C4-2B (cell line): ENCODE measurements at regions not wholly inside any gene's neighbourhood (a gene's known extent, or its start where the extent isn't known, plus 50 kb on each side); places are given as distances from the start of the nearest gene placed in this dataset.

ENCODE experiments used
- H3K27ac ChIP-seq: fragments of 450-650 bp; 2 replicates; pipeline ENCODE4 v1.5.1; 2017
- CTCF ChIP-seq: fragments of 450-650 bp; conservative IDR thresholded peaks from 2 replicates; pipeline ENCODE4 v1.5.1; 2017; ENCODE audit warnings: mild to moderate bottlenecking
- ZFX ChIP-seq: fragments of 450-650 bp; IDR thresholded peaks from 2 replicates; pipeline ENCODE4 v1.6.1; 2017

GRCh38 chr18:23311351-23312121, 141.6 kb upstream of the RIOK3 start:
- TF ChIP-seq CTCF (no peak), ZFX (no peak)

GRCh38 chr18:23313379-23313778, 139.7 kb upstream of the RIOK3 start:
- no peak overlapping the region for H3K27ac ChIP-seq
- TF ChIP-seq CTCF (no peak), ZFX (no peak)

More at GRCh38 chr18:23311351-23312121, 141.6 kb upstream of the RIOK3 start:
- no peak overlapping the region for H3K27ac ChIP-seq

GRCh38 chr18:23314672-23315071, 138.4 kb upstream of the RIOK3 start:
- no peak overlapping the region for H3K27ac ChIP-seq

GRCh38 chr18:23316316-23316715, 136.8 kb upstream of the RIOK3 start:
- TF ChIP-seq ZFX: no peak
- no peak for TF ChIP-seq CTCF
- no peak overlapping the region; the same call in 1 of the 2 replicates for H3K27ac ChIP-seq

More at GRCh38 chr18:23314672-23315071, 138.4 kb upstream of the RIOK3 start:
- no peak for TF ChIP-seq ZFX

GRCh38 chr18:23316988-23317387, 136.1 kb upstream of the RIOK3 start:
- TF ChIP-seq ZFX (no peak), CTCF (no peak)
- H3K27ac ChIP-seq: peak overlapping the region; percentile 31; the same call in 1 of the 2 replicates

GRCh38 chr18:23317975-23318675, 135.0 kb upstream of the RIOK3 start:
- H3K27ac ChIP-seq: peak overlapping the region; percentile 39; the same call in 1 of the 2 replicates
- TF ChIP-seq CTCF: no peak
- no peak for TF ChIP-seq ZFX

- H3K27ac ChIP-seq: no peak overlapping the region
- TF ChIP-seq CTCF: no peak
- TF ChIP-seq ZFX: no peak
These were observed 132.3 kb upstream of the RIOK3 start for GRCh38 chr18:23320709-23321236.
